DOHH2 (cell line): ENCODE measurements at regions not wholly inside any gene's neighbourhood (a gene's known extent, or its start where the extent isn't known, plus 50 kb on each side); places are given as distances from the start of the nearest gene placed in this dataset.

Source experiments
- CTCF ChIP-seq: fragments of 200-600 bp; sonication (generic); IDR thresholded peaks from one replicate; pipeline ENCODE4 v1.5.1; 2014; ENCODE audit warnings: antibody characterized with exemption, mild to moderate bottlenecking, low read depth, low read length; ENCODE audit not compliant: poor library complexity, severe bottlenecking
- EZH2phosphoT487 ChIP-seq: fragments of 200-600 bp; sonication (generic); IDR thresholded peaks from 2 replicates; pipeline ENCODE4 v1.6.1; 2017; ENCODE audit warnings: borderline replicate concordance, mild to moderate bottlenecking, antibody characterized with exemption, low read length, moderate library complexity, mixed read lengths

GRCh38 chr5:35440409-35440808, 177.3 kb upstream of the SPEF2 start:
- TF ChIP-seq CTCF (no peak), EZH2phosphoT487 (no peak)
